Karpas-422 (cell line): ENCODE measurements at regions not wholly inside any gene's neighbourhood (a gene's known extent, or its start where the extent isn't known, plus 50 kb on each side); places are given as distances from the start of the nearest gene placed in this dataset.

Experiments
- DNase-seq: peaks from one replicate; pipeline ENCODE4 v3.0.0-alpha.2; 2015
- H2AFZ ChIP-seq: fragments of 200-600 bp; sonication (generic); 2 replicates; pipeline ENCODE4 v1.6.1; 2014; ENCODE audit warnings: antibody characterized with exemption, low read length, mixed read lengths
- H3K27ac ChIP-seq: fragments of 200-600 bp; sonication (generic); 2 replicates; pipeline ENCODE4 v1.5.1; 2014; ENCODE audit warnings: mild to moderate bottlenecking, low read length, moderate library complexity
- H3K27me3 ChIP-seq: fragments of 200-600 bp; sonication (generic); 2 replicates; pipeline ENCODE4 v1.6.1; 2014; ENCODE audit warnings: low read length, mixed read lengths
- H3K36me3 ChIP-seq: fragments of 200-600 bp; sonication (generic); 2 replicates; pipeline ENCODE4 v1.6.1; 2014; ENCODE audit warnings: low read length, mixed read lengths; ENCODE audit not compliant: insufficient read depth
- H3K4me1 ChIP-seq: fragments of 200-600 bp; sonication (generic); 2 replicates; pipeline ENCODE4 v1.6.1; 2014; ENCODE audit warnings: mild to moderate bottlenecking, low read length, mixed read lengths
- H3K4me2 ChIP-seq: fragments of 200-600 bp; sonication (generic); 2 replicates; pipeline ENCODE4 v1.6.1; 2014; ENCODE audit warnings: low read length, low read depth, mild to moderate bottlenecking; ENCODE audit not compliant: poor library complexity, severe bottlenecking
- H3K4me3 ChIP-seq: fragments of 200-600 bp; sonication (generic); 2 replicates; pipeline ENCODE4 v1.5.1; 2014; ENCODE audit warnings: mild to moderate bottlenecking, antibody characterized with exemption, low read length, mixed read lengths
- H3K79me2 ChIP-seq: fragments of 200-600 bp; sonication (generic); 2 replicates; pipeline ENCODE4 v1.6.1; 2014; ENCODE audit warnings: mild to moderate bottlenecking, low read length, mixed read lengths
- H3K9ac ChIP-seq: fragments of 200-600 bp; sonication (generic); 2 replicates; pipeline ENCODE4 v1.6.0; 2014; ENCODE audit warnings: low read length
- H3K9me2 ChIP-seq: fragments of 200-600 bp; sonication (generic), shearing (Covaris generic); replicated peaks from 2 replicates; pipeline ENCODE4 v1.6.0; 2014; ENCODE audit warnings: mild to moderate bottlenecking, low read length, moderate library complexity; ENCODE audit not compliant: insufficient read depth
- H3K9me3 ChIP-seq: fragments of 300-700, 200-600 bp; sonication (generic); 2 replicates; pipeline ENCODE4 v1.6.1; 2014; ENCODE audit warnings: low read length, mixed read lengths
- H4K20me1 ChIP-seq: fragments of 200-600 bp; sonication (generic); 2 replicates; pipeline ENCODE4 v1.6.1; 2014; ENCODE audit warnings: mild to moderate bottlenecking, antibody characterized with exemption, low read length, low read depth; ENCODE audit not compliant: insufficient read depth

DNA sequence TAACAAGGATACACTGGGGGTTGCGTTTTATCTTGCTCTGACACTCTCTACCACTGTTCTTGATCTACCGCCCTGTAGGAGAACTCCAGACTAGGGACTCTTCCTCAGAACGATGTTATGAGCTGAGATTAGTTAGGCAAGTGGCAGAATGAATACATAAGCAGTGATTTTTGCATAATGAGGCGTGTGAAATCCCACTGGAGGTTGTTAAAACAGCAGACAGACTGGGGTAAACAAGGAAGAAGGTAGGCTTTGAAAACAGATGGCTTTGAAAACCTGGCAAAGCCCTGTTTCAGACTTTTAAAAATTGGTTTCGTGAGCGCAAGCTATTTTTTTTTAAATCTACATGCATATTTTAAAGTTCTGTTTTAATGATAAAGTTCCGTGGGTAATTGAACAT lies 785.2 kb downstream of the TYW1 start:
- Histone ChIP-seq H3K9ac (no peak overlapping the region), H3K27ac (no peak overlapping the region), H4K20me1 (no peaks in the 10 kb centered on the region), H3K9me3 (no peaks in the 10 kb centered on the region), H3K4me2 (no peak overlapping the region), H3K36me3 (no peaks in the 10 kb centered on the region), H3K4me1 (no peaks in the 10 kb centered on the region), H3K79me2 (no peaks in the 10 kb centered on the region), H2AFZ (no peak overlapping the region), H3K4me3 (no peak overlapping the region), H3K9me2 (no peaks in the 10 kb centered on the region), H3K27me3 (no peaks in the 10 kb centered on the region)
- no peak for DNase-seq

- Histone ChIP-seq H4K20me1 (no peaks in the 10 kb centered on the region), H3K9me2 (no peaks in the 10 kb centered on the region), H3K27ac (no peak overlapping the region), H3K4me2 (no peak overlapping the region), H3K27me3 (no peaks in the 10 kb centered on the region), H3K79me2 (no peaks in the 10 kb centered on the region), H3K9ac (no peak overlapping the region), H2AFZ (no peak overlapping the region), H3K4me1 (no peaks in the 10 kb centered on the region), H3K36me3 (no peaks in the 10 kb centered on the region), H3K4me3 (no peak overlapping the region), H3K9me3 (no peaks in the 10 kb centered on the region)
- no peak for DNase-seq
Measured at GRCh38 chr7:67786021-67786420, 789.4 kb downstream of the TYW1 start.

DNA sequence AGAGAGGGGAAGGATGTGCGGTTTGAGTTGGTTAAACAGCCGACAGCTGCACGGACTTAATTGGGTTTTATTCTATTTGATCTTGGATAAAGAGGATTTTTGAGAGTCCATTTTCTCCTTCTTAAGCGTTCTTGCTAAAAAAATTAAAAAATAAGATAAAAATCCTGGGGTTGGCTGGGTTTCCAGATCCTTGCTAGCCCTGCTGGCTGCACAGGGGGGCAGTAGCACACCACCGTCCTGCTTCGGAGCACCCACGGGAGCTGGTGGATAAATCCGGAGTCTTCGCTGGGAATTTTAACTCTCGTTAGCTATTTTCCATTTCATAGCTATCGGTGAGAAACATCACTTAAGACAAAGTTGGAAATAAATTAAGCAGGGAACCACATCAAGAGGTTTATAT lies 792.0 kb downstream of the TYW1 start:
- Histone ChIP-seq H3K9me3 (no peaks in the 10 kb centered on the region), H3K9ac (no peak overlapping the region), H2AFZ (no peak overlapping the region), H3K4me2 (no peak overlapping the region), H3K4me1 (no peaks in the 10 kb centered on the region), H3K36me3 (no peaks in the 10 kb centered on the region), H3K27me3 (no peaks in the 10 kb centered on the region), H4K20me1 (no peaks in the 10 kb centered on the region), H3K79me2 (no peaks in the 10 kb centered on the region), H3K27ac (no peak overlapping the region), H3K9me2 (no peaks in the 10 kb centered on the region), H3K4me3 (no peak overlapping the region)
- DNase-seq = no peak

- H4K20me1 ChIP-seq = no peaks in the 10 kb centered on the region
- no peaks in the 10 kb centered on the region for H3K36me3 ChIP-seq
- no peak overlapping the region for H2AFZ ChIP-seq
- H3K9me2 ChIP-seq = no peaks in the 10 kb centered on the region
- no peaks in the 10 kb centered on the region for H3K9me3 ChIP-seq
- no peaks in the 10 kb centered on the region for H3K27me3 ChIP-seq
- no peak overlapping the region for H3K4me3 ChIP-seq
- no peak overlapping the region for H3K4me2 ChIP-seq
- DNase-seq = no peak
- no peak overlapping the region for H3K9ac ChIP-seq
- H3K79me2 ChIP-seq = no peaks in the 10 kb centered on the region
- no peak overlapping the region for H3K27ac ChIP-seq
- no peaks in the 10 kb centered on the region for H3K4me1 ChIP-seq
Measured at GRCh38 chr7:67791918-67792317, 795.3 kb downstream of the TYW1 start.

DNA sequence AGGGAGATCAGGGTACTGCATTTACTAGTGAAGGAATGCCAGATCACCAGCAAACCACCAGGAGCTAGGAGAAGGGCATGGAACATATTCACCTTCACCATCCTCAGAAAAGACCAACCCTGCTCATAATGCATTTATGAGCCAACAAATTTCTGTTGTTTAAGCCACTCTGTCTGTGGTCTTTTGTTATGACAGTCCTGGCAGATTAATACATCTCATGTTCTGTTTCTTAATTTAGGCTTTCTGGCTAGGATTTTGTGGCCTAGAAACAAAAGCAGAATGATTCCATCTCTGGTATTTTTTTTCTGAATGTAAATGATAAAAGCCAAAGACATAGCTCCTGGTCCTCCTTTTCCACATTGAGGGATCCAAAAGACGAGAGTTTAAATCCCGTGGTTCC lies 797.9 kb downstream of the TYW1 start:
- H3K9me3 ChIP-seq = no peaks in the 10 kb centered on the region
- no peak for DNase-seq
- no peak overlapping the region for H3K4me3 ChIP-seq
- H4K20me1 ChIP-seq = no peaks in the 10 kb centered on the region
- H3K27me3 ChIP-seq = no peaks in the 10 kb centered on the region
- H3K27ac ChIP-seq = no peak overlapping the region
- no peaks in the 10 kb centered on the region for H3K79me2 ChIP-seq
- H3K36me3 ChIP-seq = no peaks in the 10 kb centered on the region
- H3K9ac ChIP-seq = no peak overlapping the region
- no peak overlapping the region for H2AFZ ChIP-seq
- H3K4me2 ChIP-seq = no peak overlapping the region
- no peaks in the 10 kb centered on the region for H3K9me2 ChIP-seq
- no peaks in the 10 kb centered on the region for H3K4me1 ChIP-seq

- H3K4me3 ChIP-seq = no peak overlapping the region
- no peak overlapping the region for H3K27ac ChIP-seq
- no peak overlapping the region for H2AFZ ChIP-seq
- H3K4me1 ChIP-seq = no peaks in the 10 kb centered on the region
- H3K9me2 ChIP-seq = no peaks in the 10 kb centered on the region
- H3K9ac ChIP-seq = no peak overlapping the region
- H3K4me2 ChIP-seq = no peak overlapping the region
- H3K79me2 ChIP-seq = no peaks in the 10 kb centered on the region
- no peaks in the 10 kb centered on the region for H3K27me3 ChIP-seq
- no peaks in the 10 kb centered on the region for H4K20me1 ChIP-seq
- no peaks in the 10 kb centered on the region for H3K9me3 ChIP-seq
- no peaks in the 10 kb centered on the region for H3K36me3 ChIP-seq
- DNase-seq = no peak
Measured at GRCh38 chr7:67803789-67804188, 807.2 kb downstream of the TYW1 start.

- no peaks in the 10 kb centered on the region for H3K79me2 ChIP-seq
- no peak for DNase-seq
- no peak overlapping the region for H3K27ac ChIP-seq
- H2AFZ ChIP-seq = no peak overlapping the region
- no peaks in the 10 kb centered on the region for H3K9me3 ChIP-seq
- H3K4me2 ChIP-seq = no peak overlapping the region
- no peaks in the 10 kb centered on the region for H4K20me1 ChIP-seq
- no peaks in the 10 kb centered on the region for H3K4me1 ChIP-seq
- no peaks in the 10 kb centered on the region for H3K36me3 ChIP-seq
- H3K9me2 ChIP-seq = no peaks in the 10 kb centered on the region
- H3K9ac ChIP-seq = no peak overlapping the region
- no peaks in the 10 kb centered on the region for H3K27me3 ChIP-seq
- H3K4me3 ChIP-seq = no peak overlapping the region
Measured at GRCh38 chr7:67805921-67806471, 809.4 kb downstream of the TYW1 start.

- Histone ChIP-seq H3K36me3 (no peaks in the 10 kb centered on the region), H4K20me1 (no peaks in the 10 kb centered on the region)
Measured at GRCh38 chr7:67807826-67808225, 811.2 kb downstream of the TYW1 start.

GRCh38 chr7:67809586-67809985 lies 813.0 kb downstream of the TYW1 start:
- Histone ChIP-seq H3K4me3 (no peak overlapping the region), H3K9me2 (no peaks in the 10 kb centered on the region), H3K27ac (no peak overlapping the region), H3K27me3 (no peaks in the 10 kb centered on the region), H3K36me3 (no peaks in the 10 kb centered on the region), H3K79me2 (no peaks in the 10 kb centered on the region), H4K20me1 (no peaks in the 10 kb centered on the region), H3K4me2 (no peak overlapping the region), H2AFZ (no peak overlapping the region), H3K9me3 (no peaks in the 10 kb centered on the region), H3K4me1 (no peaks in the 10 kb centered on the region), H3K9ac (no peak overlapping the region)
- DNase-seq = no peak

More at GRCh38 chr7:67807826-67808225, 811.2 kb downstream of the TYW1 start:
- Histone ChIP-seq H3K9me2 (no peaks in the 10 kb centered on the region), H2AFZ (no peak overlapping the region), H3K4me2 (no peak overlapping the region), H3K27me3 (no peaks in the 10 kb centered on the region), H3K4me1 (no peaks in the 10 kb centered on the region), H3K9ac (no peak overlapping the region), H3K79me2 (no peaks in the 10 kb centered on the region), H3K4me3 (no peak overlapping the region), H3K9me3 (no peaks in the 10 kb centered on the region), H3K27ac (no peak overlapping the region)
- DNase-seq = no peak
